ENCODE measurements at regions not wholly inside any gene's neighbourhood (a gene's known extent, or its start where the extent isn't known, plus 50 kb on each side); places are given as distances from the start of the nearest gene placed in this dataset.

DNA sequence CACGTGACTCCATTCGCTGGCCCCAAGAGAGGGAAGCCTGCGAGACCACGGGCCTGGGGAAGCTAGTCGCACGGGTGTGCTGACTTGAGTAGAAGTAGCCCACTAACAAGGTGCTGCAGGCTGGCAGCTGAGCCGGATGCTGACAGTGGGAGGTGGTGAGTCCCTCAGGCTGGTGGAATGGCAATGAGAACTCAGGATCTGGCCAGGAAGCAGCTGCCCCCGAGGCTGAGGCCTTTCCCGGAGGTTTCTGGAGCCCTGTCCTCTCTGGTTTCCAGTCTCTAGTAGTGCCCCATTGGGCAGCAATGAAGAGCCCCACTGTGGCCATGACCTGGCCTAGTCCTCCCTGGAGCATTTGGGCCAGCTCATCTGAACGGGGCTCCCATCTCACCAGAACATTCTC lies 366.7 kb upstream of the IRX4 start (continued):
- no peak for TF ChIP-seq E2F6 (IDR thresholded peaks at IDR 0.05)
- no peak for TF ChIP-seq TAF7 (optimal IDR thresholded peaks at IDR 0.05; ENCODE audit: borderline replicate concordance, low read depth, low read length)
- no peak for TF ChIP-seq EP300 (IDR thresholded peaks at IDR 0.05; ENCODE audit: borderline replicate concordance in 1 of 2, low read depth in 2 of 2, low read length in 2 of 2)
- no peak for TF ChIP-seq SAP30 (IDR thresholded peaks at IDR 0.05; ENCODE audit: insufficient read depth, insufficient replicate concordance, low read length)

All from H1 (cell line).